GM23338 (cell line): ENCODE measurements at regions not wholly inside any gene's neighbourhood (a gene's known extent, or its start where the extent isn't known, plus 50 kb on each side); places are given as distances from the start of the nearest gene placed in this dataset.

Experiments
- ATAC-seq: fragments of 200-7000 bp; cut with Tn5 transposase; 3 replicates; pipeline ENCODE4 v1.9.1; 2020
- DNase-seq: peaks from one replicate; pipeline ENCODE4 v3.0.0-alpha.2; 2015; ENCODE audit warnings: low spot score
- H2AFZ ChIP-seq: fragments of 200-600 bp; sonication (generic); 2 replicates; pipeline ENCODE4 v1.8.0; 2016; ENCODE audit warnings: antibody characterized with exemption, mild to moderate bottlenecking, moderate library complexity
- H3F3A ChIP-seq: fragments of 200-600 bp; sonication (generic); replicated peaks from 2 replicates; pipeline ENCODE4 v1.8.0; 2017; ENCODE audit warnings: antibody characterized with exemption, mixed run types, low read depth
- H3K27ac ChIP-seq: fragments of 200-600 bp; sonication (generic); 2 replicates; pipeline ENCODE4 v1.6.1; 2016; ENCODE audit warnings: low read depth
- H3K27me3 ChIP-seq: fragments of 200-600 bp; sonication (generic); 2 replicates; pipeline ENCODE4 v1.8.0; 2016; ENCODE audit warnings: mild to moderate bottlenecking, mixed run types, moderate library complexity; ENCODE audit not compliant: insufficient read depth
- H3K36me3 ChIP-seq: fragments of 200-600 bp; sonication (generic); 2 replicates; pipeline ENCODE4 v1.8.0; 2016; ENCODE audit warnings: mild to moderate bottlenecking; ENCODE audit not compliant: insufficient read depth
- H3K4me1 ChIP-seq: fragments of 200-600 bp; sonication (generic); 2 replicates; pipeline ENCODE4 v1.8.0; 2016; ENCODE audit warnings: mild to moderate bottlenecking, moderate library complexity; ENCODE audit not compliant: insufficient read depth
- H3K4me2 ChIP-seq: fragments of 200-600 bp; sonication (generic); 2 replicates; pipeline ENCODE4 v1.7.1; 2017; ENCODE audit warnings: mixed run types
- H3K4me3 ChIP-seq: fragments of 200-600 bp; sonication (generic); 2 replicates; pipeline ENCODE4 v1.6.1; 2016; ENCODE audit warnings: mixed run types
- H3K79me2 ChIP-seq: fragments of 200-600 bp; sonication (generic); replicated peaks from 2 replicates; pipeline ENCODE4 v1.8.0; 2017; ENCODE audit warnings: mild to moderate bottlenecking; ENCODE audit not compliant: insufficient read depth
- H3K9me2 ChIP-seq: fragments of 200-600 bp; sonication (generic); 2 replicates; pipeline ENCODE4 v1.8.0; 2017; ENCODE audit not compliant: insufficient read depth
- H4K20me1 ChIP-seq: fragments of 200-600 bp; sonication (generic); replicated peaks from 2 replicates; pipeline ENCODE4 v1.8.0; 2017; ENCODE audit warnings: mild to moderate bottlenecking; ENCODE audit not compliant: insufficient read depth
- H3K27ac Mint-ChIP-seq: 2 replicates; pipeline ENCODE4 v1.8.0; 2020; ENCODE audit warnings: inconsistent platforms, mild to moderate bottlenecking, moderate library complexity, mixed read lengths
- H3K27me3 Mint-ChIP-seq: 3 replicates; pipeline ENCODE4 v1.8.0; 2022; ENCODE audit warnings: low read depth, mild to moderate bottlenecking, moderate library complexity, mixed read lengths, inconsistent platforms; ENCODE audit not compliant: insufficient read depth, poor library complexity
- H3K36me3 Mint-ChIP-seq: 3 replicates; pipeline ENCODE4 v1.8.0; 2021; ENCODE audit warnings: low read depth, mild to moderate bottlenecking, inconsistent platforms, moderate library complexity, mixed read lengths
- H3K4me1 Mint-ChIP-seq: 3 replicates; pipeline ENCODE4 v1.8.0; 2020; ENCODE audit warnings: mild to moderate bottlenecking, inconsistent platforms, mixed read lengths
- H3K4me3 Mint-ChIP-seq: 3 replicates; pipeline ENCODE4 v1.8.0; 2021; ENCODE audit warnings: moderate library complexity, mild to moderate bottlenecking, inconsistent platforms, mixed read lengths
- H3K9me3 Mint-ChIP-seq: 3 replicates; pipeline ENCODE4 v1.8.0; 2020; ENCODE audit warnings: moderate library complexity, mild to moderate bottlenecking, inconsistent platforms, mixed read lengths
- CREB1 ChIP-seq: fragments of 250-450 bp; sonication (Bioruptor Pico); IDR thresholded peaks from 2 replicates; pipeline ENCODE4 v1.5.0; 2020; ENCODE audit warnings: low read depth, mild to moderate bottlenecking, moderate library complexity
- NANOG ChIP-seq: IDR thresholded peaks from 2 replicates; pipeline ENCODE4 v1.6.1; 2016; ENCODE audit warnings: antibody characterized with exemption, borderline replicate concordance
- STAT1 ChIP-seq: IDR thresholded peaks from one replicate; pipeline ENCODE4 v1.6.1; 2016; ENCODE audit warnings: antibody characterized with exemption; ENCODE audit not compliant: unreplicated experiment
- ZNF114 ChIP-seq: fragments of 250-450 bp; sonication (Bioruptor Pico); IDR thresholded peaks from 2 replicates; pipeline ENCODE4 v1.5.0; 2020; ENCODE audit warnings: mild to moderate bottlenecking, moderate library complexity
- ZNF331 ChIP-seq: fragments of 250-450 bp; sonication (Bioruptor Pico); IDR thresholded peaks from 2 replicates; pipeline ENCODE4 v1.5.0; 2020; ENCODE audit warnings: low read depth, mild to moderate bottlenecking, moderate library complexity
- TF ChIP-seq, protein P1 (sequence below): fragments of 250-450 bp; sonication (Bioruptor Pico); IDR thresholded peaks from 2 replicates; pipeline ENCODE4 v1.5.0; 2020; ENCODE audit warnings: mild to moderate bottlenecking, moderate library complexity

DNA sequence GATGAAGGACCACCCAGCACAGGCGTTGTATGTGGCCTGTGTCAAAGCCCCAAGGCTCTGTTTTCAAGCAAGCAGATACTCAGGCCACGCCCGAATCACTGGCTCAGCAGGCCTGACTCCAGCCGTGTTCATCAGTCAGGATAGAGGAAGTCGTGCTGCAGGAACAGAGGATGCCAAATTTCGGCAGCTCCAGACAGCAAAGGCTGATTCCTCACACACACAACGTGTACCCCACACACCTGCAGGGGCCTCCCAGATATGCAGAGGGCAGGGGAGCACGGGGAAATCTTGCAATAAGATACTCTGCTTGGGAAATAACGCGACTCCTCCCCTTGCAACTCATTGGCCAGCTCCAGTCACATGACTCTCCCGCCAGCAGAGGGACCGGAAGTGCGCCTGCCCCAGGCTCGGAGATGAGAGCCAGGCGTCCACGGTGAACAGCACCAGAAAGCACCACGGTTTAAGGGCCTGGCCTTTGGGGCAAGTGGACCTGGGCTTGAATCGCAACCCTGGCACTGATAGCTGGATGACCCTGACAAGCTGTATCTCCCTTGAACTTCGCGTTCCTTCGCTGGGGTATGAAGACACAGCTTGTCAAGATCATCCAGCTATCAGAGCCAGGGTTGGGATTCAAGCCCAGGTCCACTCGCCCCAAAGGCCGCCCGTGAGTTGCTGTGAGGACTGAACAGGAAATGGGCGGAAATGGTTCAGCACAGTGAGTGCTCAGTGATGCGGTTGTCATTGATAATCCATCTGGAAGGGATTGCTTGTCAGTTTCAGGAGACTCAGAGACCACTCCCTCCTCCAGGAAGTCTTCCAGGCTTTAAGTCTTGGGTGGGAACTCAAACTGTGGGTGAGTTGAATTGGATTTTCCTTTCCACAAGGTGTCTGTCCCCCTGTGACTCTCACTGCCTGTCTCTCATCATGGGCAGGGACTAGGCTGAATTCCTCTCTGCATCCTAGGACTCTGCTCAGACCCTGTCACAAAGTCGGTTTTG is 88.5 kb downstream of the MYEOV start (continued):
- TF ChIP-seq, protein P1, sequence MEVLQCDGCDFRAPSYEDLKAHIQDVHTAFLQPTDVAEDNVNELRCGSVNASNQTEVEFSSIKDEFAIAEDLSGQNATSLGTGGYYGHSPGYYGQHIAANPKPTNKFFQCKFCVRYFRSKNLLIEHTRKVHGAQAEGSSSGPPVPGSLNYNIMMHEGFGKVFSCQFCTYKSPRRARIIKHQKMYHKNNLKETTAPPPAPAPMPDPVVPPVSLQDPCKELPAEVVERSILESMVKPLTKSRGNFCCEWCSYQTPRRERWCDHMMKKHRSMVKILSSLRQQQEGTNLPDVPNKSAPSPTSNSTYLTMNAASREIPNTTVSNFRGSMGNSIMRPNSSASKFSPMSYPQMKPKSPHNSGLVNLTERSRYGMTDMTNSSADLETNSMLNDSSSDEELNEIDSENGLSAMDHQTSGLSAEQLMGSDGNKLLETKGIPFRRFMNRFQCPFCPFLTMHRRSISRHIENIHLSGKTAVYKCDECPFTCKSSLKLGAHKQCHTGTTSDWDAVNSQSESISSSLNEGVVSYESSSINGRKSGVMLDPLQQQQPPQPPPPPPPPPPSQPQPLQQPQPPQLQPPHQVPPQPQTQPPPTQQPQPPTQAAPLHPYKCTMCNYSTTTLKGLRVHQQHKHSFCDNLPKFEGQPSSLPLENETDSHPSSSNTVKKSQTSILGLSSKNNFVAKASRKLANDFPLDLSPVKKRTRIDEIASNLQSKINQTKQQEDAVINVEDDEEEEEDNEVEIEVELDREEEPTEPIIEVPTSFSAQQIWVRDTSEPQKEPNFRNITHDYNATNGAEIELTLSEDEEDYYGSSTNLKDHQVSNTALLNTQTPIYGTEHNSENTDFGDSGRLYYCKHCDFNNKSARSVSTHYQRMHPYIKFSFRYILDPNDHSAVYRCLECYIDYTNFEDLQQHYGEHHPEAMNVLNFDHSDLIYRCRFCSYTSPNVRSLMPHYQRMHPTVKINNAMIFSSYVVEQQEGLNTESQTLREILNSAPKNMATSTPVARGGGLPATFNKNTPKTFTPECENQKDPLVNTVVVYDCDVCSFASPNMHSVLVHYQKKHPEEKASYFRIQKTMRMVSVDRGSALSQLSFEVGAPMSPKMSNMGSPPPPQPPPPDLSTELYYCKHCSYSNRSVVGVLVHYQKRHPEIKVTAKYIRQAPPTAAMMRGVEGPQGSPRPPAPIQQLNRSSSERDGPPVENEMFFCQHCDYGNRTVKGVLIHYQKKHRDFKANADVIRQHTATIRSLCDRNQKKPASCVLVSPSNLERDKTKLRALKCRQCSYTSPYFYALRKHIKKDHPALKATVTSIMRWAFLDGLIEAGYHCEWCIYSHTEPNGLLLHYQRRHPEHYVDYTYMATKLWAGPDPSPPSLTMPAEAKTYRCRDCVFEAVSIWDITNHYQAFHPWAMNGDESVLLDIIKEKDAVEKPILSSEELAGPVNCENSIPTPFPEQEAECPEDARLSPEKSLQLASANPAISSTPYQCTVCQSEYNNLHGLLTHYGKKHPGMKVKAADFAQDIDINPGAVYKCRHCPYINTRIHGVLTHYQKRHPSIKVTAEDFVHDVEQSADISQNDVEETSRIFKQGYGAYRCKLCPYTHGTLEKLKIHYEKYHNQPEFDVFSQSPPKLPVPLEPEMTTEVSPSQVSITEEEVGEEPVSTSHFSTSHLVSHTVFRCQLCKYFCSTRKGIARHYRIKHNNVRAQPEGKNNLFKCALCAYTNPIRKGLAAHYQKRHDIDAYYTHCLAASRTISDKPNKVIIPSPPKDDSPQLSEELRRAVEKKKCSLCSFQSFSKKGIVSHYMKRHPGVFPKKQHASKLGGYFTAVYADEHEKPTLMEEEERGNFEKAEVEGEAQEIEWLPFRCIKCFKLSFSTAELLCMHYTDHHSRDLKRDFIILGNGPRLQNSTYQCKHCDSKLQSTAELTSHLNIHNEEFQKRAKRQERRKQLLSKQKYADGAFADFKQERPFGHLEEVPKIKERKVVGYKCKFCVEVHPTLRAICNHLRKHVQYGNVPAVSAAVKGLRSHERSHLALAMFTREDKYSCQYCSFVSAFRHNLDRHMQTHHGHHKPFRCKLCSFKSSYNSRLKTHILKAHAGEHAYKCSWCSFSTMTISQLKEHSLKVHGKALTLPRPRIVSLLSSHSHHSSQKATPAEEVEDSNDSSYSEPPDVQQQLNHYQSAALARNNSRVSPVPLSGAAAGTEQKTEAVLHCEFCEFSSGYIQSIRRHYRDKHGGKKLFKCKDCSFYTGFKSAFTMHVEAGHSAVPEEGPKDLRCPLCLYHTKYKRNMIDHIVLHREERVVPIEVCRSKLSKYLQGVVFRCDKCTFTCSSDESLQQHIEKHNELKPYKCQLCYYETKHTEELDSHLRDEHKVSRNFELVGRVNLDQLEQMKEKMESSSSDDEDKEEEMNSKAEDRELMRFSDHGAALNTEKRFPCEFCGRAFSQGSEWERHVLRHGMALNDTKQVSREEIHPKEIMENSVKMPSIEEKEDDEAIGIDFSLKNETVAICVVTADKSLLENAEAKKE: no peak
- TF ChIP-seq CREB1: no peak
- TF ChIP-seq STAT1: no peak
- TF ChIP-seq NANOG: no peak
- no peak for TF ChIP-seq ZNF331 (CRISPR knock-in tag)
- no peak for TF ChIP-seq ZNF114 (CRISPR knock-in tag)

DNA sequence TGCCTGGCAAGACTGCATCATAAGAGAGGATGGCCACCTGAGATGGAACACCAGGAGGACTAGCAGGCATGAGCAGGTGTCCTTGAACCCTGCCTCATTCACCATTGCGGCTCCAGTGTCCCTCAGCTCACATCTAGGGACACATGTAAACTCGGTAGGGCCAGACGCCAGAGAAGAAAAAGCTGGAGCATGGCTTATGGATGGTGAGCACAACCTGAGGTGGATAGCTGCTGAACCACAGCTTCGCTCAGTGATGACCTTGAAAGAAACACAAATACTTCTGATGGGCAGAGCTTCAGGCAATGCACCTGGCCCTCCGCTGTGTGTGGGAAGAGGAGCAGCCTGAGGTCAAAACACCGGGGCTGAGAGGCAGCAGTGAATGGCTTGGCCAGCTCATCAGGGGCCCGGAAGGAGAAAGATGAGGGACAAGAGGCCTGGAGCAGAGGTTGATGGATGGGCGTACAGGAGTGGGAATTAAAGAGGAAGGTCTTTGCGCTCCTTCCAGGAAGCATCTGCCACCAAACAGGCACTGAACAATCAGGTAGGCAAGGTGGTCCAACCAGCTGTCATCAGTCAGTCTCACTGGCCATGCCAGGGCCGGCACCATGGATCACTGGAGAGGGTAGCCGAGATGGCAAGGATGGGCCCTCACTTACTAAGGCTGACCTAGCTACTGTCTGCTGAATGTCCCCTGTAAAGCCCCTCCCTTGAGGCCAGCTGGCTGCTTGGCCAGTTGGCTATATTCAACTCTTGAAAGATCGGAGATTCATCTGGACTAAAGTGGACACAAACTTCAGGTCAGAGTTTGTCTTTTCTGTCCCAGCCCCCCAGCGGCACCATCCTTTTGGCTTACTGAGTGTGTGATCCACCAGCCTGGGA is 89.7 kb downstream of the MYEOV start:
- H3K36me3 Mint-ChIP-seq: peaks cover 8% of the 10 kb centered on the region; the same call in 1 of the 3 replicates
- H3K9me3 Mint-ChIP-seq: peaks cover 16% of the 10 kb centered on the region
- no peaks in the 10 kb centered on the region for H3K79me2 ChIP-seq
- H3K4me1 ChIP-seq: no peaks in the 10 kb centered on the region
- no peaks in the 10 kb centered on the region for H4K20me1 ChIP-seq
- H2AFZ ChIP-seq: no peak overlapping the region
- H3K27ac Mint-ChIP-seq: no peak overlapping the region
- no peak overlapping the region for H3K4me3 ChIP-seq
- H3K9me2 ChIP-seq: no peaks in the 10 kb centered on the region
- no peak for ATAC-seq
- H3K4me1 Mint-ChIP-seq: no peaks in the 10 kb centered on the region
- no peak overlapping the region for H3K4me2 ChIP-seq
- H3K27ac ChIP-seq: no peak overlapping the region
- H3K4me3 Mint-ChIP-seq: no peak overlapping the region
- no peaks in the 10 kb centered on the region for H3K27me3 ChIP-seq
- no peak for DNase-seq
- H3K36me3 ChIP-seq: 0 out of 2 replicates have a peak, but pooled peaks cover 5% of the 10 kb centered on the region
- no peaks in the 10 kb centered on the region for H3F3A ChIP-seq
- H3K27me3 Mint-ChIP-seq: peaks cover 6% of the 10 kb centered on the region
- TF ChIP-seq, protein P1: no peak
